Neural progenitor cell (in vitro differentiated cells): ENCODE measurements at regions not wholly inside any gene's neighbourhood (a gene's known extent, or its start where the extent isn't known, plus 50 kb on each side); places are given as distances from the start of the nearest gene placed in this dataset.

Experiments
- DNase-seq: peaks from one replicate; pipeline ENCODE4 v3.0.0-alpha.2; 2016; ENCODE audit warnings: low spot score
- H2AFZ ChIP-seq: fragments of 200-600 bp; sonication (generic); replicated peaks from 2 replicates; pipeline ENCODE4 v1.6.1; 2016; ENCODE audit warnings: antibody characterized with exemption
- H3F3A ChIP-seq: fragments of 200-600 bp; sonication (generic); 2 replicates; pipeline ENCODE4 v1.6.1; 2016; ENCODE audit warnings: antibody characterized with exemption, low read depth
- H3K27ac ChIP-seq: fragments of 200-600 bp; sonication (generic); 2 replicates; pipeline ENCODE4 v1.5.1; 2016; ENCODE audit warnings: mild to moderate bottlenecking
- H3K27me3 ChIP-seq: fragments of 200-600 bp; sonication (generic); 2 replicates; pipeline ENCODE4 v1.6.1; 2016; ENCODE audit warnings: mild to moderate bottlenecking, moderate library complexity
- H3K36me3 ChIP-seq: fragments of 200-600 bp; sonication (generic); 2 replicates; pipeline ENCODE4 v1.5.1; 2016
- H3K4me1 ChIP-seq: fragments of 200-600 bp; sonication (generic); 2 replicates; pipeline ENCODE4 v1.6.1; 2016; ENCODE audit warnings: mixed run types
- H3K4me2 ChIP-seq: fragments of 200-600 bp; sonication (generic); 2 replicates; pipeline ENCODE4 v1.6.1; 2016
- H3K4me3 ChIP-seq: fragments of 200-600 bp; sonication (generic); 2 replicates; pipeline ENCODE4 v1.5.1; 2016
- H3K79me2 ChIP-seq: fragments of 200-600 bp; sonication (generic); 2 replicates; pipeline ENCODE4 v1.6.1; 2016; ENCODE audit warnings: low read depth
- H3K9ac ChIP-seq: fragments of 200-600 bp; sonication (generic); 2 replicates; pipeline ENCODE4 v1.6.1; 2016
- H3K9me3 ChIP-seq: fragments of 200-600 bp; sonication (generic); 2 replicates; pipeline ENCODE4 v1.5.1; 2016; ENCODE audit warnings: low read depth
- H4K20me1 ChIP-seq: fragments of 200-600 bp; sonication (generic); 2 replicates; pipeline ENCODE4 v1.6.1; 2016; ENCODE audit warnings: low read depth
- H3K27ac Mint-ChIP-seq: 3 replicates; pipeline ENCODE4 v1.8.0; 2021; ENCODE audit warnings: mixed read lengths
- H3K27me3 Mint-ChIP-seq: 2 replicates; pipeline ENCODE4 v1.8.0; 2022; ENCODE audit warnings: low read depth, mild to moderate bottlenecking, inconsistent platforms, moderate library complexity, mixed read lengths; ENCODE audit not compliant: insufficient read depth
- H3K36me3 Mint-ChIP-seq: 3 replicates; pipeline ENCODE4 v1.8.0; 2021; ENCODE audit warnings: mixed read lengths
- H3K4me1 Mint-ChIP-seq: 3 replicates; pipeline ENCODE4 v1.8.0; 2021; ENCODE audit warnings: mixed read lengths
- H3K4me3 Mint-ChIP-seq: 3 replicates; pipeline ENCODE4 v1.8.0; 2021; ENCODE audit warnings: mild to moderate bottlenecking, moderate library complexity, mixed read lengths
- H3K9me3 Mint-ChIP-seq: 3 replicates; pipeline ENCODE4 v1.8.0; 2020; ENCODE audit warnings: mixed read lengths
- CTCF ChIP-seq: fragments of 200-600 bp; sonication (generic); IDR thresholded peaks from 2 replicates; pipeline ENCODE4 v1.5.1; 2017; ENCODE audit warnings: antibody characterized with exemption, mild to moderate bottlenecking
- EZH2 ChIP-seq: fragments of 200-600 bp; sonication (generic); IDR thresholded peaks from 2 replicates; pipeline ENCODE4 v1.6.1; 2017; ENCODE audit warnings: antibody characterized with exemption, mild to moderate bottlenecking, moderate library complexity
- EZH2phosphoT487 ChIP-seq: fragments of 200-600 bp; sonication (generic); IDR thresholded peaks from 2 replicates; pipeline ENCODE4 v1.6.1; 2017; ENCODE audit warnings: antibody characterized with exemption

- H3K4me1 Mint-ChIP-seq = peaks cover 47% of the 10 kb centered on the region
- H3K4me2 ChIP-seq = peak overlapping the region; percentile 42
- H3K36me3 ChIP-seq = no peaks in the 10 kb centered on the region
- H3K9me3 Mint-ChIP-seq = peaks cover 14% of the 10 kb centered on the region
- peaks cover 4% of the 10 kb centered on the region for H3K36me3 Mint-ChIP-seq
- H3F3A ChIP-seq = peaks cover 10% of the 10 kb centered on the region
- peak overlapping the region; percentile 22 for H2AFZ ChIP-seq
- H3K27ac ChIP-seq = no peak overlapping the region
- no peaks in the 10 kb centered on the region for H3K79me2 ChIP-seq
- H3K4me1 ChIP-seq = peaks cover 39% of the 10 kb centered on the region
- H3K4me3 ChIP-seq = no peak overlapping the region
- H3K27me3 ChIP-seq = no peaks in the 10 kb centered on the region
- H4K20me1 ChIP-seq = no peaks in the 10 kb centered on the region
- H3K27me3 Mint-ChIP-seq = peaks cover 2% of the 10 kb centered on the region
- no peaks in the 10 kb centered on the region for H3K9me3 ChIP-seq
- no peak overlapping the region for H3K27ac Mint-ChIP-seq
- H3K4me3 Mint-ChIP-seq = no peak overlapping the region
- TF ChIP-seq CTCF = no peak
- TF ChIP-seq EZH2 = no peak
- TF ChIP-seq EZH2phosphoT487 = no peak
- no peak overlapping the region for H3K9ac ChIP-seq
- no peak for DNase-seq
Observed at GRCh38 chr12:4047421-4047820, 174.2 kb upstream of the PARP11 start.

GRCh38 chr12:4046495-4046840 lies 173.3 kb upstream of the PARP11 start:
- H3K4me2 ChIP-seq = peak overlapping the region; percentile 42
- peaks cover 39% of the 10 kb centered on the region for H3K4me1 ChIP-seq
- H3K9me3 Mint-ChIP-seq = peaks cover 14% of the 10 kb centered on the region
- peak; percentile 61 for DNase-seq
- no peak overlapping the region for H3K4me3 Mint-ChIP-seq
- no peak for TF ChIP-seq EZH2phosphoT487
- no peak for TF ChIP-seq CTCF
- TF ChIP-seq EZH2 = no peak
- H3K79me2 ChIP-seq = no peaks in the 10 kb centered on the region
- H3K36me3 Mint-ChIP-seq = peaks cover 4% of the 10 kb centered on the region
- H3K27ac Mint-ChIP-seq = peak overlapping the region; percentile 76
- H3K27ac ChIP-seq = peak overlapping the region; percentile 57
- peak overlapping the region; percentile 40 for H2AFZ ChIP-seq
- no peaks in the 10 kb centered on the region for H3K36me3 ChIP-seq
- no peaks in the 10 kb centered on the region for H3K9me3 ChIP-seq
- peaks cover 10% of the 10 kb centered on the region for H3F3A ChIP-seq
- H3K9ac ChIP-seq = no peak overlapping the region
- H3K4me3 ChIP-seq = no peak overlapping the region
- H3K4me1 Mint-ChIP-seq = peaks cover 45% of the 10 kb centered on the region
- H3K27me3 Mint-ChIP-seq = peaks cover 2% of the 10 kb centered on the region
- no peaks in the 10 kb centered on the region for H3K27me3 ChIP-seq
- no peaks in the 10 kb centered on the region for H4K20me1 ChIP-seq

- Histone ChIP-seq H3K36me3 (no peaks in the 10 kb centered on the region), H3K9me3 (no peaks in the 10 kb centered on the region), H3K4me1 (peaks cover 39% of the 10 kb centered on the region), H2AFZ (peak overlapping the region; percentile 40), H3K4me2 (peak overlapping the region; percentile 42), H3K27me3 (no peaks in the 10 kb centered on the region), H3K4me3 (no peak overlapping the region), H3K27ac (peak overlapping the region; percentile 57), H4K20me1 (no peaks in the 10 kb centered on the region), H3K79me2 (no peaks in the 10 kb centered on the region), H3F3A (peaks cover 10% of the 10 kb centered on the region), H3K9ac (no peak overlapping the region)
- TF ChIP-seq CTCF = no peak
- no peak for TF ChIP-seq EZH2
- no peak for TF ChIP-seq EZH2phosphoT487
- no peak for DNase-seq
- Mint-ChIP-seq H3K9me3 (peaks cover 14% of the 10 kb centered on the region), H3K4me3 (no peak overlapping the region), H3K27ac (peak overlapping the region; percentile 76), H3K4me1 (peaks cover 39% of the 10 kb centered on the region), H3K27me3 (peaks cover 2% of the 10 kb centered on the region), H3K36me3 (peaks cover 4% of the 10 kb centered on the region)
Observed at GRCh38 chr12:4045786-4046494, 172.7 kb upstream of the PARP11 start.
